ENCODE measurements at regions not wholly inside any gene's neighbourhood (a gene's known extent, or its start where the extent isn't known, plus 50 kb on each side); places are given as distances from the start of the nearest gene placed in this dataset.

- TF ChIP-seq CTCF (IDR thresholded peaks at IDR 0.05): no peak
- TF ChIP-seq POLR2A (IDR thresholded peaks at IDR 0.05): no peak
These were observed 138.0 kb upstream of the FGF13 start for GRCh38 chrX:138849521-138849920.
